Neural crest cell (in vitro differentiated cells): ENCODE measurements at regions not wholly inside any gene's neighbourhood (a gene's known extent, or its start where the extent isn't known, plus 50 kb on each side); places are given as distances from the start of the nearest gene placed in this dataset.

Experiments used
- DNase-seq: peaks from one replicate; pipeline ENCODE4 v3.0.0; 2021; ENCODE audit warnings: low read depth, mixed read lengths, low spot score
- H3K27ac Mint-ChIP-seq: one replicate; pipeline ENCODE4 v1.8.0; 2021; ENCODE audit warnings: mild to moderate bottlenecking, mixed read lengths; ENCODE audit not compliant: unreplicated experiment
- H3K27me3 Mint-ChIP-seq: 2 replicates; pipeline ENCODE4 v1.8.0; 2021; ENCODE audit warnings: low read depth, mild to moderate bottlenecking, mixed read lengths
- H3K36me3 Mint-ChIP-seq: 2 replicates; pipeline ENCODE4 v1.8.0; 2021; ENCODE audit warnings: low read depth, mild to moderate bottlenecking, mixed read lengths
- H3K4me1 Mint-ChIP-seq: 2 replicates; pipeline ENCODE4 v1.8.0; 2021; ENCODE audit warnings: mixed read lengths
- H3K4me3 Mint-ChIP-seq: one replicate; pipeline ENCODE4 v1.8.0; 2021; ENCODE audit warnings: mild to moderate bottlenecking, mixed read lengths
- H3K9me3 Mint-ChIP-seq: 2 replicates; pipeline ENCODE4 v1.8.0; 2021; ENCODE audit warnings: mixed read lengths
- CTCF ChIP-seq: fragments of 200-600 bp; sonication (generic); conservative IDR thresholded peaks from 2 replicates; pipeline ENCODE4 v1.5.0; 2021; ENCODE audit warnings: antibody characterized with exemption, mild to moderate bottlenecking

- no peak for TF ChIP-seq CTCF
- no peak overlapping the region for H3K4me3 Mint-ChIP-seq
- no peak for DNase-seq
- H3K9me3 Mint-ChIP-seq, result no peaks in the 10 kb centered on the region
- no peak overlapping the region for H3K27ac Mint-ChIP-seq
- no peaks in the 10 kb centered on the region for H3K27me3 Mint-ChIP-seq
- H3K4me1 Mint-ChIP-seq, result peaks cover 9% of the 10 kb centered on the region
- H3K36me3 Mint-ChIP-seq, result no peaks in the 10 kb centered on the region
These were observed 664.2 kb downstream of the SORCS1 start for GRCh38 chr10:106500041-106500924.

GRCh38 chr10:106499448-106499847 is 665.1 kb downstream of the SORCS1 start:
- H3K27me3 Mint-ChIP-seq, result no peaks in the 10 kb centered on the region
- H3K36me3 Mint-ChIP-seq, result no peaks in the 10 kb centered on the region
- TF ChIP-seq CTCF, result no peak
- H3K4me3 Mint-ChIP-seq, result no peak overlapping the region
- H3K27ac Mint-ChIP-seq, result no peak overlapping the region
- no peaks in the 10 kb centered on the region for H3K9me3 Mint-ChIP-seq
- DNase-seq, result no peak
- peaks cover 9% of the 10 kb centered on the region for H3K4me1 Mint-ChIP-seq

- DNase-seq, result no peak
- H3K27me3 Mint-ChIP-seq, result no peaks in the 10 kb centered on the region
- no peaks in the 10 kb centered on the region for H3K36me3 Mint-ChIP-seq
- no peak overlapping the region for H3K27ac Mint-ChIP-seq
- no peaks in the 10 kb centered on the region for H3K9me3 Mint-ChIP-seq
- no peak overlapping the region for H3K4me3 Mint-ChIP-seq
- peaks cover 9% of the 10 kb centered on the region for H3K4me1 Mint-ChIP-seq
- no peak for TF ChIP-seq CTCF
These were observed 665.8 kb downstream of the SORCS1 start for GRCh38 chr10:106498675-106499074.

- TF ChIP-seq CTCF, result no peak
- Mint-ChIP-seq H3K36me3 (no peaks in the 10 kb centered on the region), H3K9me3 (no peaks in the 10 kb centered on the region), H3K27me3 (peaks cover 3% of the 10 kb centered on the region), H3K27ac (no peak overlapping the region), H3K4me1 (peaks cover 16% of the 10 kb centered on the region), H3K4me3 (no peak overlapping the region)
- DNase-seq, result no peak
These were observed 668.6 kb downstream of the SORCS1 start for GRCh38 chr10:106495931-106496330.

- peaks cover 9% of the 10 kb centered on the region for H3K4me1 Mint-ChIP-seq
- TF ChIP-seq CTCF, result no peak
These were observed 670.8 kb downstream of the SORCS1 start for GRCh38 chr10:106493751-106494150.

More at GRCh38 chr10:106493751-106494150, 670.8 kb downstream of the SORCS1 start:
- no peak overlapping the region for H3K27ac Mint-ChIP-seq
- H3K36me3 Mint-ChIP-seq, result no peaks in the 10 kb centered on the region
- no peak for DNase-seq
- no peaks in the 10 kb centered on the region for H3K9me3 Mint-ChIP-seq
- peaks cover 3% of the 10 kb centered on the region for H3K27me3 Mint-ChIP-seq
- no peak overlapping the region for H3K4me3 Mint-ChIP-seq
